ENCODE measurements at regions not wholly inside any gene's neighbourhood (a gene's known extent, or its start where the extent isn't known, plus 50 kb on each side); places are given as distances from the start of the nearest gene placed in this dataset.

DNA sequence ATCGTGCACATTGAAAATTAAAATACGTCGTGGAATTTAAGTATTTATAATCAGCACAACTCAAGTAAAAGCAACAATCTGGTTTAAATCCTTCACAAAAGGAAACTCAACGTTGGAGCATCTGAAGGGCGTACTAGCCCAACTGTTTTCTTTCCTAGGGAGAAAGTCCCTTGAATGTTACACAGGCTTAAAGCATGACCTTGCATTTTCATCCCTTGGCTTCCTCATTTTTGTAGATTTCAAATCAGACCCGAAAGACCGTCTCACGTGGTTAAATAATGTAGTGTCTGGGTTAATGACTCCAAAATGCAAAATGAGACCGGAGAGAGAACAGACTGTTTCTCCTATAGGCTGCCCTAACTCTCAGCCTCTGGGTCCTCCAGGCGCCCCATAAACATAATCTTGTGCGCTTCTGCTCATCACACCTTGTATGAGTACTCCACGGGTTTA lies 249.2 kb upstream of the RREB1 start:
- TF ChIP-seq, protein P1, sequence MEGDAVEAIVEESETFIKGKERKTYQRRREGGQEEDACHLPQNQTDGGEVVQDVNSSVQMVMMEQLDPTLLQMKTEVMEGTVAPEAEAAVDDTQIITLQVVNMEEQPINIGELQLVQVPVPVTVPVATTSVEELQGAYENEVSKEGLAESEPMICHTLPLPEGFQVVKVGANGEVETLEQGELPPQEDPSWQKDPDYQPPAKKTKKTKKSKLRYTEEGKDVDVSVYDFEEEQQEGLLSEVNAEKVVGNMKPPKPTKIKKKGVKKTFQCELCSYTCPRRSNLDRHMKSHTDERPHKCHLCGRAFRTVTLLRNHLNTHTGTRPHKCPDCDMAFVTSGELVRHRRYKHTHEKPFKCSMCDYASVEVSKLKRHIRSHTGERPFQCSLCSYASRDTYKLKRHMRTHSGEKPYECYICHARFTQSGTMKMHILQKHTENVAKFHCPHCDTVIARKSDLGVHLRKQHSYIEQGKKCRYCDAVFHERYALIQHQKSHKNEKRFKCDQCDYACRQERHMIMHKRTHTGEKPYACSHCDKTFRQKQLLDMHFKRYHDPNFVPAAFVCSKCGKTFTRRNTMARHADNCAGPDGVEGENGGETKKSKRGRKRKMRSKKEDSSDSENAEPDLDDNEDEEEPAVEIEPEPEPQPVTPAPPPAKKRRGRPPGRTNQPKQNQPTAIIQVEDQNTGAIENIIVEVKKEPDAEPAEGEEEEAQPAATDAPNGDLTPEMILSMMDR (conservative IDR thresholded peaks at IDR 0.05; ENCODE audit: low read depth, low read length) = no peak
- H3K4me3 ChIP-seq (ENCODE audit: low read length) = no peak overlapping the region
- no peak for DNase-seq (ENCODE audit: low read depth)

DNA sequence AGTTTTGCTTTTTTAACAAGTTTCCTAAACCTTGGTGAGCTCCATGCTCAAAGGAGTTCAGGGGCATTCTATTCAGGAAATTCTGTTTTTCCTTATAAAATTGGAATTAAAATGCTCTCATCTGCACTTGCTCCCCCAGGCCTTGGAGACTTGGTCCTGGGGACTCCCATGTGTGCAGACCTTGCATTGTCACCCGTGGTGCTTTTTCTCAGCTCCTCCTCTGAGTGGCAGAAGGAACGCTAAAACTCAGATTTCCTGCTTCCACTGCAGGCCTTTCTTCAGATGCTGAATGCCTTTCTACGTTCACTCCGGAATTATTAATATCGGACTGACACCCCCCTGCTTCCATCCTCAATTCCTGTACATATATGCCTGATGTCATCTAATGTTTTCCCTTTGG lies 248.7 kb upstream of the RREB1 start:
- no peak overlapping the region for H3K4me3 ChIP-seq (ENCODE audit: low read length)
- DNase-seq (ENCODE audit: low read depth) = no peak
- TF ChIP-seq, protein P1 (conservative IDR thresholded peaks at IDR 0.05; ENCODE audit: low read depth, low read length) = no peak

DNA sequence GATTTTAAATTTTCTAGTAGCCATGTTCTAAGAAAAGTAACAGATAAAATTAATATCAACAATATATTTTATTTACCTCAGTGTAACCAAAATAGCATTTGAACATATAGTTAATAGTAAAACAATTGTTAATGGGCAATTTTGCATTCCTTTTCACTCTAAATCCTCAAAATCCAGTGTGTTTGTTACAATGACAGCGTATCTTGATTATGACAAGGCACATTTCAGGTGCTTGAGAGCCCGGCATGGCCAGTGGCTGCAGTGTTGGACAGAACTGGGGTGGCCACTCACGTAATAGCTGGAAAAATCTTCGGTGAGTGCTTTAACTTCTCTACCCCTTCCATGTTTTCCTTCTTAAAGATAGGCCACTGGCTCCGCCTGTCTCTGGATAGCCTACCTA lies 248.0 kb upstream of the RREB1 start:
- no peak for DNase-seq (ENCODE audit: low read depth)
- TF ChIP-seq, protein P1 (conservative IDR thresholded peaks at IDR 0.05; ENCODE audit: low read depth, low read length) = no peak
- no peak overlapping the region for H3K4me3 ChIP-seq (ENCODE audit: low read length)

DNA sequence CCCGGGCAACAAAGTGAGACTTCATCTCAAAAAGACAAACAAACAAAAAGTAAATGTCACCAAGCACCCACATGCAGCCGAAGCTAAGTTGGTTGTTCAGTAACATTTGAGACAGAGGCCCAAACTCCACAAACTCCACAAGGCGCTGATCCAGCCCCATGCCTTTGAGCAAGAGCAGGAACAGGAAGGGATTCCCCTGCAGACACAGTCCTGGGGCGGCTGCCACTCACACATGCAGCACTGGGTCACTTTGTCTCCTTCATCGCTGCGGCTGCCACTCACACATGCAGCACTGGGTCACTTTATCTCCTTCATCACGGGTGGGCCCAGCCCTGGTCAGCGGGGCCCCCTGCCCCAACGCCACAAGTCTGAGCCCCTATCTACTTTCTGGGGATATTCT lies 246.9 kb upstream of the RREB1 start:
- TF ChIP-seq, protein P1 (conservative IDR thresholded peaks at IDR 0.05; ENCODE audit: low read depth, low read length) = no peak
- no peak overlapping the region for H3K4me3 ChIP-seq (ENCODE audit: low read length)
- no peak for DNase-seq (ENCODE audit: low read depth)

DNA sequence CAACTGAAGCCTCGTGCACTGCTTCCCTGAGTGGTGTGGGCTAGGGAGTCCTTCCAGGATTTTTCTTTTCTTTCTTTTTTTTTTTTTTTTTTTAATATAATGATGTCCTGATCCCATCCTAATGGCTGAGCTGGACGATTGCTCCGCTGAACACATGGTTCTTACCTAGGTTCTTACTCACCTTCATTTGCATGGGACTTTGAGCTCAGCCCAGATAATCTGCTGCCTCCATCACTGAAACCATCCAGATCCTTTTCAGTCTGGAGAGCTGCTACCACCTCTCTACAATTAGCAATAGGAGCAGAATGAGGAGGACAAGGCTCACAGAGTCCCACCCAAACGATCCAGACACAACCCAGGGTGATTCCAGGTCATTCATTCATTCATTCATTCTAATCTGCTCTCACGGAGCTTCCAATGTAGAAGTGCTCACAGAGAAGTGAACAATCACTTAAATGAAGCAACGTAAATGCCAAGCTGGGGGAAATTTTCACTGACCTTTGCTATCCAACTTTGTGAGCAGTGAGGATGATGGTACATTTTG lies 246.3 kb upstream of the RREB1 start:
- TF ChIP-seq, protein P1 (conservative IDR thresholded peaks at IDR 0.05; ENCODE audit: low read depth, low read length) = no peak
- no peak for DNase-seq (ENCODE audit: low read depth)
- no peak overlapping the region for H3K4me3 ChIP-seq (ENCODE audit: low read length)

DNA sequence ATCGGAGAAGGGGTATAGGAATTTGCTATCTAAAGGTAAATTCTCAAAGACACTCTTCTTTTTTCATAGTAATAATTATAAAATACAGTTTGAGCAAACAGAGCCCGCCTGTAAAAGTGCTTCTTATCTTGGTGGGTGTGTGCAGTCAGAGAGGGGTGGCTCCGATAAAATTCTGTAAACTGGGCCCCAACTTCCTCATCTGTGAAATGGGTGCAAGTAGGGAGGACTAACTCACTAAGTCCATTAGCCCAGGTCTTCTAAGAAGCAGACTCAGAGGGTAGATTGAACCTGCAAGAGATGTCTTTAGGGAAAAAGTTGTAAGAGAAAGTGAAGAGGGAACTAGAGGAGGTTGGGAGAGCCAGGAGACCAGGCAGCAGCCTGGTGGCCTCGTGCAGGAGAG lies 245.8 kb upstream of the RREB1 start:
- no peak overlapping the region for H3K4me3 ChIP-seq (ENCODE audit: low read length)
- no peak for DNase-seq (ENCODE audit: low read depth)
- TF ChIP-seq, protein P1 (conservative IDR thresholded peaks at IDR 0.05; ENCODE audit: low read depth, low read length) = no peak

DNA sequence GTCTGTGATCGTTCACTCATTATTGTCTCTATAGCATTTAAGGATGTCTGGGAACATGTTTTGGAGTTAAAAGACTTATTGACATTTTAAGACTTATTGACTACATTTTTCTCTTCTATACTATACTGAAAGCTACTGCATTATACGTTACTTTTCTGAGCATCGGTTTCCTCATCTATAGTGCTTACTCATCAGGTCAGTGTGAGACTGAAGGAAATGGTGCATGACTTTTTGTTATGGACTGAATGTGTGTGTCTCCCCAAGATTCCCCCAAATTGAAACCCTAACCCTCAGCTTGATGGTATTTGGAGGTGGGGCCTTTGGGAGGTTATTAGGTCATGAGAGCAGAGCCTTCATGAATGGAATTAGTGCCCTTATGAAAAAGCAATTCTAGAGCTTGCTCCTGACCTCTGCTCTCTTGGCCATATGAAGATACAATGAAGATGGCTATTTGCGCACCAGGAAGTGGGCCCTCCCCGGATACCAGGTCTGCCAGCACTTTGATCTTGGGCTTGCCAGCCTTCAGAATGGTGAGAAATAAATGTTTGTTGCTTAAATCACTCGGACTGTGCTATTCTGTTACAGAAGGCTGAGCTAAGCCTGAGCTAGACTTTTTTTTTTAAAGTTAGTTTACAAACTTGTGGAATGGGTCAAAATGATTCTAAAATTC lies 243.7 kb upstream of the RREB1 start:
- TF ChIP-seq, protein P1 (conservative IDR thresholded peaks at IDR 0.05; ENCODE audit: low read depth, low read length) = no peak
- no peak for DNase-seq (ENCODE audit: low read depth)
- no peak overlapping the region for H3K4me3 ChIP-seq (ENCODE audit: low read length)
